ENCODE measurements at regions not wholly inside any gene's neighbourhood (a gene's known extent, or its start where the extent isn't known, plus 50 kb on each side); places are given as distances from the start of the nearest gene placed in this dataset.

DNA sequence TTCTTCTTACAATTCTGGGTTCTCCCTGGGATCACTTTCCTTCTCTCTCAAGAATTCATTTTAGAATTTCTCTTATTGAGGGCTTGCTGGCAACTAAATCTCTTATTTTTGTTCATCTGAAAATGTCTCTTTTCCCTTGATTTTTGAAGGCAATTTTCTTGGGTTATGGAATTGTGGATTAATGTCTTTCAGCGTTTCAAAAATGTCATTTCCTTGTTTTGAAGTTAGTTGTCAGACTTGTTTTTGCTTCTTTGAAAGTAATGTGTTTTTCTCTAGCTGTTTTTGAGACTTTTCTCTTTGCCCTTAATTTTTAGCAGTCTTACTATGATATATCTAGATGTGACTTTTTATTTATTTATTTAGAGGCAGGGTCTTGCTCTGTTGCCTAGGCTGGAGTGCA, 205.7 kb downstream of the CHIC2 start:
- TF ChIP-seq, protein P1, sequence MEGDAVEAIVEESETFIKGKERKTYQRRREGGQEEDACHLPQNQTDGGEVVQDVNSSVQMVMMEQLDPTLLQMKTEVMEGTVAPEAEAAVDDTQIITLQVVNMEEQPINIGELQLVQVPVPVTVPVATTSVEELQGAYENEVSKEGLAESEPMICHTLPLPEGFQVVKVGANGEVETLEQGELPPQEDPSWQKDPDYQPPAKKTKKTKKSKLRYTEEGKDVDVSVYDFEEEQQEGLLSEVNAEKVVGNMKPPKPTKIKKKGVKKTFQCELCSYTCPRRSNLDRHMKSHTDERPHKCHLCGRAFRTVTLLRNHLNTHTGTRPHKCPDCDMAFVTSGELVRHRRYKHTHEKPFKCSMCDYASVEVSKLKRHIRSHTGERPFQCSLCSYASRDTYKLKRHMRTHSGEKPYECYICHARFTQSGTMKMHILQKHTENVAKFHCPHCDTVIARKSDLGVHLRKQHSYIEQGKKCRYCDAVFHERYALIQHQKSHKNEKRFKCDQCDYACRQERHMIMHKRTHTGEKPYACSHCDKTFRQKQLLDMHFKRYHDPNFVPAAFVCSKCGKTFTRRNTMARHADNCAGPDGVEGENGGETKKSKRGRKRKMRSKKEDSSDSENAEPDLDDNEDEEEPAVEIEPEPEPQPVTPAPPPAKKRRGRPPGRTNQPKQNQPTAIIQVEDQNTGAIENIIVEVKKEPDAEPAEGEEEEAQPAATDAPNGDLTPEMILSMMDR (conservative IDR thresholded peaks at IDR 0.05 in 1 of 2, IDR thresholded peaks at IDR 0.05 in 1 of 2; ENCODE audit: extremely low read depth in 1 of 2, insufficient read depth in 1 of 2, low read depth in 1 of 2, low read length in 2 of 2): no peak
- no peak for TF ChIP-seq EZH2 (IDR thresholded peaks at IDR 0.05; ENCODE audit: borderline replicate concordance, low read length)

Measured in mammary epithelial cell (primary cell).